ENCODE measurements at regions not wholly inside any gene's neighbourhood (a gene's known extent, or its start where the extent isn't known, plus 50 kb on each side); places are given as distances from the start of the nearest gene placed in this dataset.

GRCh38 chr6:170157567-170158218, 133.2 kb downstream of the DLL1 start:
- no peaks in the 10 kb centered on the region for H3K27me3 ChIP-seq (ENCODE audit: control insufficient read depth, insufficient read depth, low read length)
- CTCF ChIA-PET, result no interaction called here
- TF ChIP-seq CTCF (IDR thresholded peaks at IDR 0.05; ENCODE audit: low read depth, low read length), result no peak
- H3K27ac ChIP-seq (ENCODE audit: low read depth, low read length), result no peak overlapping the region
- peaks cover 97% of the 10 kb centered on the region for H3K9me3 ChIP-seq (ENCODE audit: control insufficient read depth, insufficient read depth, low read length)
- POLR2A ChIA-PET, result no interaction called here
- DNase-seq (ENCODE audit: low read depth, low spot score), result no peak
- H3K4me3 ChIP-seq (ENCODE audit: low read depth, low read length), result no peak overlapping the region

- Histone ChIP-seq H3K4me3 (ENCODE audit: low read depth, low read length) (no peak overlapping the region), H3K27me3 (ENCODE audit: control insufficient read depth, insufficient read depth, low read length) (no peaks in the 10 kb centered on the region), H3K9me3 (ENCODE audit: control insufficient read depth, insufficient read depth, low read length) (peaks cover 97% of the 10 kb centered on the region), H3K27ac (ENCODE audit: low read depth, low read length) (no peak overlapping the region)
- no peak for TF ChIP-seq CTCF (IDR thresholded peaks at IDR 0.05; ENCODE audit: low read depth, low read length)
- DNase-seq (ENCODE audit: low read depth, low spot score), result no peak
- CTCF ChIA-PET, result no interaction called here
- POLR2A ChIA-PET, result no interaction called here
Measured at GRCh38 chr6:170156448-170157375, 134.2 kb downstream of the DLL1 start.

DNA sequence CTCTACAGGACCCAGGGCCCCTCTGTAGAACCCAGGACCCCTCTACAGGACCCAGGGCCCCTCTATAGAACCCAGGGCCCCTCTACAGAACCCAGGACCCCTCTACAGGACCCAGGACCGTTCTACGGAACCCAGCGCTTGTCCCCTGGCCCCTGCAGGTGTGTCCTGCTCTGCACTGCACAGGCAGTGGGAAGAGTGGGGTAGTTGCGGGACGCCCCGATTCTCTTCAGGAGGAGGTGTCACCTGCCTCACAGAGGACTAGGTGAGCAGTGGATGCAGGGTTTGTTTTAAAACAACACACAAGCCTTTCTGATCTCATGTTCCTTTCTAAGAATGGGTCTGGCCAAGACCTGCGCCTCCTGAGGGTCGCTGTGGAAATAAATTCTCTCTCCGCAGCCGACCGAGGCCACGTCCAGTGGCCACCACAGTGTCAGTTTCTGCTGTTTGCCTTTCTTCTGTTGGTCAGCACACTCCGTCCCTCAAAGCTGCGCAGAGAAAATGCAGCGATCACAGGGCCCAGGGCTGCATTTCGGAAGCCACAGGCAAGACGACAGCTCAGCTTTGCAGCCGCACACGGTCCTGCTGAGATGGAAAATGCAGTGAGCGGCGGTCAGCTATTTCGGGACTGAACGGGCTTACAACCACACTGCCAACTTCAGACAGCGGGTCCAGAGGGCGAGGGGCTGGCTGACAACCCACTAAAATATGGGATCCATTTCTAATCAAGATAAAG, 135.2 kb downstream of the DLL1 start:
- peaks cover 97% of the 10 kb centered on the region for H3K9me3 ChIP-seq (ENCODE audit: control insufficient read depth, insufficient read depth, low read length)
- no peak overlapping the region for H3K27ac ChIP-seq (ENCODE audit: low read depth, low read length)
- no peak for DNase-seq (ENCODE audit: low read depth, low spot score)
- POLR2A ChIA-PET, result no interaction called here
- no peak overlapping the region for H3K4me3 ChIP-seq (ENCODE audit: low read depth, low read length)
- CTCF ChIA-PET, result no interaction called here
- H3K27me3 ChIP-seq (ENCODE audit: control insufficient read depth, insufficient read depth, low read length), result no peaks in the 10 kb centered on the region
- no peak for TF ChIP-seq CTCF (IDR thresholded peaks at IDR 0.05; ENCODE audit: low read depth, low read length)

DNA sequence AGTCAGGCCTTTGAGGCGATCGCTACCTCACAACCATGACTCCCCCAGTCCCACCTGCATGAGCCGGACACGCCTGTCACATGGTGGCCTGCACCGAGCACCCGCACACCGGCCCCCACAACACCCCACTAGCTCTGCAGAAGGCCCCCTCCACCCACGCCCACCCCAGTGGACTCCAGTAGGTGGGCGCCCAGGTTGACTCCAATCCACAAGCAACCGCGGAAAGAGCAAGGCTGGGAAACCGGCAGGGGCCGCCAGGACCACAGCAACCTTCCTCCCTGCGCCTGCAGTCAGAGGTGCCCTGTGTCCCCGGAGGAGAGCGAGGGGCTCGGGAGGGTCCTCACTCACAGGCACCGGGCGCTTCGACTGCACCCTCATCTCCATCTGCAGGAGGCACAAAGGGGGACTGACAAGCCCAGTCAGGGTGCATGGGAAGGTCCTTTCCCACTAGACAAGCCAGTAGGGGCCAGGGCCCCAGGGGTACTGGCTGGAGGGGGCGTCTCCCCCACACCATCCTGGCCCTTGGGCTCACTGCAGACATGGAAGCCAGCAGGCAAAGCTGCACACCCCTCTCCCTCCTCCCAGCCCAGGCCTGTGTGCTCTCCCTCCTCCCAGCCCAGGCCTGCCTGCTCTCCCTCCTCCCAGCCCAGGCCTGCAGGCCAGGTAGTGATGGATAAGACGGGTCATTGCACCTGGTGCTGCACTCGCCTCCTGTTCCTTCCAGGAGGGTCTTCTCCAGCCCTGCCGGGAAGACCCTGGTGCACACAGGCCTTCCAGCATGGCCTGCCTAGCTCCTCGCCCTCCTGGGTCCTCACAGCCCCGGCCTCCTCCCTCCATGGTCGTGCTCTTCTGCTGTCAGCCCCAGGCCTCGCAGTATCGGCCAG, 137.2 kb downstream of the DLL1 start:
- no peak overlapping the region for H3K27ac ChIP-seq (ENCODE audit: low read depth, low read length)
- TF ChIP-seq CTCF (IDR thresholded peaks at IDR 0.05; ENCODE audit: low read depth, low read length), result no peak
- CTCF ChIA-PET, result no interaction called here
- H3K27me3 ChIP-seq (ENCODE audit: control insufficient read depth, insufficient read depth, low read length), result no peaks in the 10 kb centered on the region
- peaks cover 94% of the 10 kb centered on the region for H3K9me3 ChIP-seq (ENCODE audit: control insufficient read depth, insufficient read depth, low read length)
- no peak overlapping the region for H3K4me3 ChIP-seq (ENCODE audit: low read depth, low read length)
- POLR2A ChIA-PET, result no interaction called here
- no peak for DNase-seq (ENCODE audit: low read depth, low spot score)
